Breast epithelium (tissue), 4 donors: ENCODE measurements at regions not wholly inside any gene's neighbourhood (a gene's known extent, or its start where the extent isn't known, plus 50 kb on each side); places are given as distances from the start of the nearest gene placed in this dataset.

ENCODE experiments used
- DNase-seq, 2 donors: peaks; one replicate each; pipeline ENCODE4 v3.0.0-alpha.2; 2019; ENCODE audit warnings: low spot score in 2 of 2
- H3K27ac ChIP-seq, 2 donors: fragments of 200-600 bp; sonication (generic) in 1 of 2; one replicate each; pipeline ENCODE4 v1.5.1; 2016 to 2019; ENCODE audit warnings: mild to moderate bottlenecking in 1 of 2
- H3K27me3 ChIP-seq, 2 donors: fragments of 200-600 bp; sonication (generic) in 1 of 2; one replicate each; pipeline versions ENCODE4 v1.5.1 to v1.6.0; 2017 to 2019; ENCODE audit warnings: control low read depth in 1 of 2, mild to moderate bottlenecking in 1 of 2
- H3K36me3 ChIP-seq: fragments of 200-600 bp; one replicate; pipeline ENCODE4 v1.5.1; 2019
- H3K4me1 ChIP-seq, 2 donors: fragments of 200-600 bp; sonication (generic); one replicate each; pipeline ENCODE4 v1.5.1; 2016 to 2019; ENCODE audit warnings: control low read depth in 1 of 2
- H3K4me3 ChIP-seq, 3 donors: fragments of 200-600 bp; sonication (generic); 1 replicate in 2 of 3; 2 replicates in 1 of 3; pipeline ENCODE4 v1.5.1; 2016 to 2019; ENCODE audit warnings: mild to moderate bottlenecking in 3 of 3, moderate library complexity in 2 of 3
- H3K9me3 ChIP-seq, 2 donors: fragments of 200-600 bp; sonication (generic) in 1 of 2; one replicate each; pipeline ENCODE4 v1.5.1; 2016 to 2019; ENCODE audit warnings: control low read depth in 1 of 2
- POLR2A ChIP-seq: fragments of 450-650 bp; IDR thresholded peaks from one replicate; pipeline ENCODE4 v1.6.1; 2016; ENCODE audit warnings: antibody characterized with exemption, mild to moderate bottlenecking, moderate library complexity
- POLR2AphosphoS5 ChIP-seq, 3 donors: sonication (generic); formaldehyde crosslinking; IDR thresholded peaks; one replicate each; pipeline ENCODE4 v1.6.1; 2017; ENCODE audit warnings: antibody characterized with exemption in 3 of 3
- intact Hi-C: fragments of 100-400 bp; cut with DNase I; formaldehyde crosslinking; loops from one replicate; pipeline ENCODE4 v1.15.1; 2023; ENCODE audit warnings: low total_unique reads
- TF ChIP-seq, protein P1 (sequence below), 3 donors: fragments of 450-650 bp; IDR thresholded peaks; one replicate each; pipeline ENCODE4 v1.5.1; 2016 to 2017; ENCODE audit warnings: antibody characterized with exemption in 3 of 3, mild to moderate bottlenecking in 3 of 3, moderate library complexity in 3 of 3

DNA sequence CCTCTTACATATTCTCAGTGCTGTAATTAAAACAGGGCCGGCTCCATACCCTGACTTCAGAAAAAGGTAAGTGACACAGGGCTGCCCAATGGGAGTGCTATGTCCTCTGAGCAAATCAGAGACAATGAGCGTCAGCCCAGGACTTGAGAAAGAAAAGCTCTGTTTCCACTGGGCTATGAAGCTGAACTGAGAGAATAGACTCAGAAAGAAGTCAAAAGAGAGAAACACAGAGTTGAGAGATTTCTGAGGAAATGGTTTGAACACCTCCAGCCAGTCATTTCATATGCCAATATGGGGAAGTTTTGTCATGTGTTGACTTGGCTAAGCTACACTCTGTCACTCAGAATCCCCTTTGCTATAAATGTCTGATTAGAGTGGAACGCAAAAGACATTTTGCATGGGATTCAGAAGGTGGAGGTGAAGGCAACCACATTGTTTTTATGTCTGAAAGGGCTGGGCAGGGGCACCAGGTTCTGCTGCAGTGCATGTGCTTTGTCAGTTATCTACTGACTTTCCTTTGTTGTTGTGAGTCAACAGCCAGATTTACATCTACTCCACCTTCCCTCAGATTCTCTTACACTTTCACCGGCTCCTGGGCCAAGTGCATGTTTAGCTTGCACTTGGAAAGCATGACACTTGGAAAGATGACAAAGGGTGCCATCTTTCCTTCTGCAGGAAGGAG, 313.3 kb downstream of the DUSP6 start:
- DNase-seq: no peak
- Histone ChIP-seq H3K4me1 (no peaks in the 10 kb centered on the region), H3K4me3 (no peak overlapping the region), H3K27ac (no peak overlapping the region), H3K36me3 (no peaks in the 10 kb centered on the region), H3K27me3 (no peaks in the 10 kb centered on the region), H3K9me3 (no peaks in the 10 kb centered on the region)
- intact Hi-C loops: no loop called here
- TF ChIP-seq POLR2AphosphoS5 (IDR thresholded peaks at IDR 0.05) (no peak), POLR2A (no peak)
- TF ChIP-seq, protein P1, sequence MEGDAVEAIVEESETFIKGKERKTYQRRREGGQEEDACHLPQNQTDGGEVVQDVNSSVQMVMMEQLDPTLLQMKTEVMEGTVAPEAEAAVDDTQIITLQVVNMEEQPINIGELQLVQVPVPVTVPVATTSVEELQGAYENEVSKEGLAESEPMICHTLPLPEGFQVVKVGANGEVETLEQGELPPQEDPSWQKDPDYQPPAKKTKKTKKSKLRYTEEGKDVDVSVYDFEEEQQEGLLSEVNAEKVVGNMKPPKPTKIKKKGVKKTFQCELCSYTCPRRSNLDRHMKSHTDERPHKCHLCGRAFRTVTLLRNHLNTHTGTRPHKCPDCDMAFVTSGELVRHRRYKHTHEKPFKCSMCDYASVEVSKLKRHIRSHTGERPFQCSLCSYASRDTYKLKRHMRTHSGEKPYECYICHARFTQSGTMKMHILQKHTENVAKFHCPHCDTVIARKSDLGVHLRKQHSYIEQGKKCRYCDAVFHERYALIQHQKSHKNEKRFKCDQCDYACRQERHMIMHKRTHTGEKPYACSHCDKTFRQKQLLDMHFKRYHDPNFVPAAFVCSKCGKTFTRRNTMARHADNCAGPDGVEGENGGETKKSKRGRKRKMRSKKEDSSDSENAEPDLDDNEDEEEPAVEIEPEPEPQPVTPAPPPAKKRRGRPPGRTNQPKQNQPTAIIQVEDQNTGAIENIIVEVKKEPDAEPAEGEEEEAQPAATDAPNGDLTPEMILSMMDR (IDR thresholded peaks at IDR 0.05): no peak

DNA sequence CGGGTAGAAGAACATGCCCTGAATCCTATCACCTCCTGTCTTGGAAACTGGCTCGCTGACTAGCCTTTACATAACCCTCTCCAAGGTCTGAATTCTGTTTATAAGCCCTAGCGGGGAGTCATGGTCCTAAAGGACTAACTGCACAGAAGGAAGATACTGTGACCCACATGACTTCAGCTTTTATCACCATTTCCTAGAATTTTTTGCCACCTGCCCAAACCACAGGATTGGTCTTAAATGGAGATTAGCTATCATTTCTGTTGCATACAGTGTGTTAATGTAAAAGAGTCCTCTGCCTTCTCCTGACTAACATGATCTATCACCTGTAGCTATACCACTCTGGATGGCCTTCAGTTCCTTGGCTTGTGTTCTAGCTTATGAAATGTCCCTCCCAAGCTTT, 319.2 kb downstream of the DUSP6 start:
- intact Hi-C loops: no loop called here
- no peaks in the 10 kb centered on the region for H3K4me1 ChIP-seq
- H3K27me3 ChIP-seq: no peaks in the 10 kb centered on the region
- no peaks in the 10 kb centered on the region for H3K36me3 ChIP-seq
- TF ChIP-seq, protein P1 (IDR thresholded peaks at IDR 0.05): no peak
- TF ChIP-seq POLR2AphosphoS5 (IDR thresholded peaks at IDR 0.05): no peak
- no peak for TF ChIP-seq POLR2A
- H3K27ac ChIP-seq: no peak overlapping the region
- no peak for DNase-seq
- no peaks in the 10 kb centered on the region for H3K9me3 ChIP-seq
- no peak overlapping the region for H3K4me3 ChIP-seq

DNA sequence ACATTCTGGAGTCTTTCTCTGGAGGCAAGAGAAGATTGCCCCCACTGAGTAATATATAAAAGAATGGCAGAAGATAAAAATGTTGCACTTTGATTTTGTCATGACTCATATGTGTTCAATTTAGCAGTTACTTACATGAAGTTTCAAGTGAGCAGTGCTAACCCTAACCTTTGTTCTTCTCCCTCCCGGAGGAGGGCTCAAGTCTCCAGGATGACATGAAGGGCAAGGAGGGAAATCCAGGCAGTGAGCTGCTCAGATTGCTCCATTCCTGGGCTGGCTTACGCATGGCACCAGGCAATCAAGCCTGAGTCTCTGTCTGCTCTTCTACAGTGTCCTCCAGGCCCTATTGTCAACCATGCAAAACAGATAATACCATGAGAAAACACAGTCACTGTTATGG, 322.3 kb downstream of the DUSP6 start:
- H3K4me1 ChIP-seq: no peaks in the 10 kb centered on the region
- TF ChIP-seq, protein P1 (IDR thresholded peaks at IDR 0.05): no peak
- no peak for TF ChIP-seq POLR2AphosphoS5 (IDR thresholded peaks at IDR 0.05)
- no peak for TF ChIP-seq POLR2A
- H3K36me3 ChIP-seq: no peaks in the 10 kb centered on the region
- no peaks in the 10 kb centered on the region for H3K27me3 ChIP-seq
- intact Hi-C loops: loop anchor here (10.0 kb wide), 1 partner anchor 875 kb away; no protein-coding TSS in a partner anchor
- no peak overlapping the region for H3K27ac ChIP-seq
- H3K9me3 ChIP-seq: no peaks in the 10 kb centered on the region
- no peak overlapping the region for H3K4me3 ChIP-seq
- no peak for DNase-seq

DNA sequence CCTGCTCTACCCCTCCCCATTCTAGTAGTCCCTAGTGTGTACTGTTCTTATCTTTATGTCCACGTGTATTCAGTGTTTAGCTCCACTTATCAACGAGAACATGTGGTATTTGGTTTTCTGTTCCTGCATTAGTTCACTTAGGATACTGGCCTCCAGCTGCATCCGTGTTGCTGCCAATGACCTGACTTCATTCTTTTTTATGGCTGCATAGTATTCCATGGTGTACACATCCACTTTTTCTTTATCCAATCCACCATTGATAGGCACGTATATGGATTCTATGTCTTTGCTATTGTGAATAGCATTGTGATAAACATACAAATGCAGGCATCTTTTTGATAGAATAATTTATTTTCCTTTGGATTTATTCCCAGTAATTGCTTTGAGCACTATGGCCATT, 327.7 kb downstream of the DUSP6 start:
- no peak for DNase-seq
- H3K27ac ChIP-seq: no peak overlapping the region
- H3K36me3 ChIP-seq: no peaks in the 10 kb centered on the region
- TF ChIP-seq POLR2A (no peak), POLR2AphosphoS5 (IDR thresholded peaks at IDR 0.05) (no peak)
- TF ChIP-seq, protein P1 (IDR thresholded peaks at IDR 0.05): no peak
- no peaks in the 10 kb centered on the region for H3K9me3 ChIP-seq
- H3K27me3 ChIP-seq: no peaks in the 10 kb centered on the region
- H3K4me3 ChIP-seq: no peak overlapping the region
- intact Hi-C loops: loop anchor here (10.0 kb wide), 1 partner anchor 870 kb away; no protein-coding TSS in a partner anchor
- H3K4me1 ChIP-seq: no peaks in the 10 kb centered on the region

DNA sequence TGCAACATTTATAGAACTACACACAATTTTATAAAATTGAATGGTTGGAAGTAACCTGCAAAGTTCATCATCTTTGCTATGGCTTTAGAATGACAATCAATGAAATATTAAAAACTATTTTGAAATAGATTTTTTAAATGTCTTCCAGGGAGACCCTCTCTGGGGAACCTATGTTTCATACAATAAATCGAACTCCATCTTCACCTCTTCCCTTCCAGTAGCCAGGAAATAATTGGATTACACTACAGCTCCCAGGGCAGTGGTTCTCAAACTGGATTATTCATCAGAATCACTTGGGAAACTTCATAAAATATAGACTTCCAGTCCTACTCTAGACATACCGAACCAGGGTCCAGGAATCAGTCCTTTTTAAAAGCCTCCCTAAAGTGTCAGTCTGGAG, 328.4 kb downstream of the DUSP6 start:
- H3K27ac ChIP-seq: no peak overlapping the region
- no peaks in the 10 kb centered on the region for H3K4me1 ChIP-seq
- no peak overlapping the region for H3K4me3 ChIP-seq
- no peaks in the 10 kb centered on the region for H3K27me3 ChIP-seq
- H3K36me3 ChIP-seq: no peaks in the 10 kb centered on the region
- no peak for DNase-seq
- intact Hi-C loops: loop anchor here (10.0 kb wide), 1 partner anchor 869 kb away; no protein-coding TSS in a partner anchor
- TF ChIP-seq POLR2AphosphoS5 (IDR thresholded peaks at IDR 0.05) (no peak), POLR2A (no peak)
- TF ChIP-seq, protein P1 (IDR thresholded peaks at IDR 0.05): no peak
- H3K9me3 ChIP-seq: no peaks in the 10 kb centered on the region
